ENCODE measurements at regions not wholly inside any gene's neighbourhood (a gene's known extent, or its start where the extent isn't known, plus 50 kb on each side); places are given as distances from the start of the nearest gene placed in this dataset.

GRCh38 chr20:52905241-52905994 lies 66.7 kb upstream of the TSHZ2 start:
- Histone ChIP-seq H3K79me1 (ENCODE audit: low read depth in 1 of 2, low read length in 2 of 2) (no peaks in the 10 kb centered on the region), H3K14ac (replicated peaks; ENCODE audit: low read depth, low read length) (no peak overlapping the region), H2BK20ac (ENCODE audit: low read depth, low read length) (no peak overlapping the region), H3K18ac (ENCODE audit: low read depth, low read length) (no peak overlapping the region), H3K9ac (ENCODE audit: low read depth, low read length) (no peak overlapping the region), H2AK5ac (ENCODE audit: low read depth, low read length) (no peak overlapping the region), H2BK5ac (ENCODE audit: low read depth, low read length, poor library complexity, severe bottlenecking) (no peak overlapping the region), H3K27ac (ENCODE audit: insufficient read depth, low read length) (no peak overlapping the region), H2AK9ac (replicated peaks; ENCODE audit: low read depth, low read length, poor library complexity) (no peak overlapping the region), H4K5ac (ENCODE audit: low read depth, low read length) (no peak overlapping the region), H3K4me1 (ENCODE audit: control insufficient read depth, insufficient read depth, low read length) (no peaks in the 10 kb centered on the region), H3K27me3 (ENCODE audit: control insufficient read depth, insufficient read depth, low read length) (no peaks in the 10 kb centered on the region), H3K23ac (ENCODE audit: low read depth, low read length) (no peak overlapping the region), H3K9me1 (ENCODE audit: insufficient read depth, low read length) (no peaks in the 10 kb centered on the region), H2BK15ac (ENCODE audit: low read depth, low read length) (no peak overlapping the region), H2AFZ (replicated peaks; ENCODE audit: low read length, poor library complexity) (no peak overlapping the region), H3K4me3 (ENCODE audit: insufficient read depth, low read depth, low read length) (no peak overlapping the region), H3K9me3 (ENCODE audit: control insufficient read depth, insufficient read depth, low read length) (no peaks in the 10 kb centered on the region), H3K56ac (ENCODE audit: extremely low read depth, insufficient read depth, low read length) (no peak overlapping the region), H2BK120ac (ENCODE audit: low read depth, low read length) (no peak overlapping the region), H3K4ac (ENCODE audit: low read depth, low read length) (no peak overlapping the region), H3K4me2 (ENCODE audit: low read depth, low read length) (no peak overlapping the region), H3K36me3 (ENCODE audit: control insufficient read depth, insufficient read depth, low read length) (no peaks in the 10 kb centered on the region), H4K91ac (ENCODE audit: insufficient read depth, low read depth, low read length) (no peak overlapping the region), H4K8ac (ENCODE audit: low read depth in 2 of 2, low read length in 2 of 2) (no peak overlapping the region), H4K20me1 (ENCODE audit: insufficient read depth, low read length) (no peaks in the 10 kb centered on the region)
- BruUV-seq (replicated peaks) = no TSS peak
- DNase-seq (no peak), ATAC-seq (ENCODE audit: low read depth) (no peak)
- no peak for TF ChIP-seq USF2 (IDR thresholded peaks at IDR 0.05; ENCODE audit: low read depth, low read length)
- no peak for TF ChIP-seq CEBPB (IDR thresholded peaks at IDR 0.05; ENCODE audit: low read depth, low read length)
- no peak for TF ChIP-seq RFX5 (IDR thresholded peaks at IDR 0.05; ENCODE audit: low read depth, low read length)
- TF ChIP-seq NFE2L2 (IDR thresholded peaks at IDR 0.05; ENCODE audit: low read depth, low read length) = no peak
- no peak for TF ChIP-seq CHD1 (IDR thresholded peaks at IDR 0.05; ENCODE audit: low read depth, low read length)
- TF ChIP-seq RCOR1 (IDR thresholded peaks at IDR 0.05; ENCODE audit: insufficient replicate concordance, low read length) = no peak
- no peak for TF ChIP-seq CTCF (conservative IDR thresholded peaks at IDR 0.05; ENCODE audit: low read depth, low read length)
- no peak for TF ChIP-seq MAFK (IDR thresholded peaks at IDR 0.05; ENCODE audit: low read depth, low read length)
- TF ChIP-seq BHLHE40 (IDR thresholded peaks at IDR 0.05; ENCODE audit: low read depth, low read length) = no peak
- TF ChIP-seq POLR2A (IDR thresholded peaks at IDR 0.05; ENCODE audit: low read depth, low read length) = no peak
- no peak for TF ChIP-seq SMC3 (IDR thresholded peaks at IDR 0.05; ENCODE audit: low read depth, low read length)
- WGBS, 2 experiments (ENCODE audit: extremely low coverage in 2 of 2, insufficient read length in 1 of 2) = no CpG with 5 or more reads among the region's 8 CpGs
- ChIA-PET CTCF (no interaction called here), POLR2A (ENCODE audit: unreplicated experiment) (no interaction called here)
- dilution Hi-C loops (cut with HindIII; ENCODE audit: low sequenced_read_pairs, unreplicated experiment) = no loop called here
- intact Hi-C loops (cut with micrococcal nuclease) = no loop called here
- in situ Hi-C loops (cut with MboI; ENCODE audit: low sequenced_read_pairs) = no loop called here

Data from IMR-90 (cell line).